ENCODE measurements at regions not wholly inside any gene's neighbourhood (a gene's known extent, or its start where the extent isn't known, plus 50 kb on each side); places are given as distances from the start of the nearest gene placed in this dataset.
A peak's percentile ranks its signal among the peaks of the same experiment; 100 is the strongest.

DNA sequence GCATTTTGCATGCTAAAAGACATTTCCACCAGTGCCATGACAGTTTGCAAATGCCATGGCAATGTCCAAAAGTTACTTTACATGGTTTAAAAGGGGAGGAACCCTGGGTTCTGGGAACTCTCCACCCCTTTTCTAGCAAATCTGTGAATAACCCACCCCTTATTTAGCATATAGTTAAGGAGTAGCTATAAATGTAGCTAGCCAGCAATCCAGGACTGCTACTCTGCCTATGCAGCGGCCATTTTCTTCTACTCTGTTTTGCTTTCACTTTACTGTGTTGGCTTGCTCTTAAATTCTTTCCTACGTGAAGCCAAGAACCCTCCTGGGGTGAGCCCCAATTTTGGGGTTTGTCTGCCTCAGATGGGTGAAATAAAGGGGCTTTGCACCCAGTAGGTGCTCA is 141.0 kb downstream of the PTPN11 start:
- no peak for DNase-seq (ENCODE audit: low read depth in 2 of 3, low spot score in 2 of 3)

DNA sequence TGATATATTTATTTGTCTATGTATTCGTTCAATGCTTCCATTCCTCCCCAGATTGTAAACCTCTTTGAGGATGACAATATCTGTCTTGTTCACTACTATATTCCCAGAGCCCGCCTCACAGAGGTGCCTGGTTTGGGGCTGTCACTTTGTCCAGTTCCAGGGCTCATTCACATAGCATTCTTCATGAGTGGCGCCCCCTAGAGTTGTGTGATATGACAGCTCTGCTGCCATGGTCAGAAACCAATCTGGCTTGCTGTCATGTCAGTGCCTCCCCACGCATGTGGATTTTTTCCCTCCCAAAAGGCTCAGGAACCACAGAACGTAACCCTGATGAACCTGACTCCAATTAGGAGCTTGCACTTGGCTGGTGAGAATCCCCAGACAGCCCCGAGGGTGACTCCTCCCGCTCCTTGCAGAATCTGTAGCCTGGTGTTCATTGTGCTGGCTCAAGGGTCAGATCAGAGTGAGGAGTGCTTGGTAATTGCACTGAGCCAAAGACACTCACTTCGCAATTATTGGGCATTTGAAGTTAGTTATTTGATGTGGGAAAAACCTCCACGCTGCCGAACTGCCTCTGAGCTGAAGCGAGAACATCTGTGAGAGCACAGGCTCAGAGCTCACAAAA is 145.5 kb downstream of the PTPN11 start:
- DNase-seq (ENCODE audit: low read depth in 2 of 3, low spot score in 2 of 3) = no peak

DNA sequence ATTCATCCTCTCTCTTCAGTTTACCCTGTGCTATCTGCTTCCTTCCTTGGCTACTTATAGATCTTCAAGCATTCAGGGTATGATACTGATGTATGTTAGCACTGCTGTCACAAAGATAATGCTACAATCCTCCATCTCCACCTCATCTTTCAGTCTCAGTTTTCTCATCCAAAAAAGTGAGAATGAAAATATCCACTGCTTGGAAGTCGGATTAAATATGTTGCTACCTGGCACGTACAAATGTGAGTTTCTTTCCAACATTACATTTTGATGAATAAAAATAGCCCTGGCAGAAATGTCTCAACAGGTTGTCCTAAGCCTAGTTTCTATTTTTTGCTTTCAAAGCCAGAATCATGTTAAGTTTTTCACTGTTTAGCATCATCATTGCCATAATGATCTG is 149.9 kb downstream of the PTPN11 start:
- no peak for DNase-seq (ENCODE audit: low read depth in 2 of 3, low spot score in 2 of 3)

- DNase-seq (ENCODE audit: low read depth in 2 of 3, low spot score in 2 of 3) = no peak
These were observed 151.3 kb downstream of the PTPN11 start for GRCh38 chr12:112570096-112570495.

- DNase-seq (ENCODE audit: low read depth in 2 of 3, low spot score in 2 of 3) = no peak
These were observed 154.4 kb downstream of the PTPN11 start for GRCh38 chr12:112573141-112573540.

GRCh38 chr12:112574896-112575558 is 156.3 kb downstream of the PTPN11 start:
- no peak for DNase-seq (ENCODE audit: low read depth in 2 of 3, low spot score in 2 of 3)

DNA sequence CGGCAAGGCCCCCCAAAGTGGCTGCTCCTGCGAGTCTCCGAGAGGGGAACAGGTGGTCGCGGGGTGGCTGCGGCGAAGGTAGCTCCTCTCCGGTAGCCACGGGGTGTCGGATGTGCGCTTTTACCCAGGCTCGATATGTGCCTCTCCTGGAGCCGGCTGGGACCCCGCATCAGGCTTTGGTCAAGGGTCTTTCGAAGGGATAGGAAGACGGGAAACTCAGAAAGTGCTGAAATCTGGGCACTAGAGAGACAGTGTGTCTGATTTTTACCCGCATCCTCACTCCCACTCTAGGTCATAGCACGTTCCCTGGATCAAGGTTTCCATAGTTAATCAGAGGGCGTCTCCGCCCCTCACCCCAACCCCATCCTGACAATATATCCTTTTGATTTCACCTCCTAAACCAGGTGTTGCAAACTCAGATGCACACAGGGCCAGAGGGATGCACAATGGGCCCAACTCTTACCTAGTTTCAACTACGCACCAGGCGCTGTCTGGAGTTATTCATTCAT is 156.9 kb downstream of the PTPN11 start:
- no peak for DNase-seq (ENCODE audit: low read depth in 2 of 3, low spot score in 2 of 3)

GRCh38 chr12:112577473-112578329 is 159.0 kb downstream of the PTPN11 start:
- DNase-seq (ENCODE audit: low read depth in 2 of 3, low spot score in 2 of 3) = no peak

GRCh38 chr12:112584266-112584722 is 165.5 kb downstream of the PTPN11 start:
- DNase-seq (ENCODE audit: low read depth in 2 of 3, low spot score in 2 of 3) = no peak

GRCh38 chr12:112586148-112586783 is 167.5 kb downstream of the PTPN11 start:
- no peak for DNase-seq (ENCODE audit: low read depth in 2 of 3, low spot score in 2 of 3)

- no peak for DNase-seq (ENCODE audit: low read depth in 2 of 3, low spot score in 2 of 3)
These were observed 170.5 kb downstream of the PTPN11 start for GRCh38 chr12:112589275-112589674.

GRCh38 chr12:112590281-112590680 is 171.5 kb downstream of the PTPN11 start:
- DNase-seq (ENCODE audit: low read depth in 2 of 3, low spot score in 2 of 3) = no peak

GRCh38 chr12:112591488-112591887 is 172.7 kb downstream of the PTPN11 start:
- DNase-seq (ENCODE audit: low read depth in 2 of 3, low spot score in 2 of 3) = no peak

- DNase-seq (ENCODE audit: low read depth in 2 of 3, low spot score in 2 of 3) = no peak
These were observed 176.7 kb downstream of the PTPN11 start for GRCh38 chr12:112595410-112595809.

- DNase-seq (ENCODE audit: low read depth in 2 of 3, low spot score in 2 of 3) = no peak
These were observed 179.2 kb downstream of the PTPN11 start for GRCh38 chr12:112597986-112598385.

GRCh38 chr12:112598626-112599025 is 179.9 kb downstream of the PTPN11 start:
- peak in 1 of 3 donors; percentile 14 for DNase-seq (ENCODE audit: low read depth in 2 of 3, low spot score in 2 of 3)

DNA sequence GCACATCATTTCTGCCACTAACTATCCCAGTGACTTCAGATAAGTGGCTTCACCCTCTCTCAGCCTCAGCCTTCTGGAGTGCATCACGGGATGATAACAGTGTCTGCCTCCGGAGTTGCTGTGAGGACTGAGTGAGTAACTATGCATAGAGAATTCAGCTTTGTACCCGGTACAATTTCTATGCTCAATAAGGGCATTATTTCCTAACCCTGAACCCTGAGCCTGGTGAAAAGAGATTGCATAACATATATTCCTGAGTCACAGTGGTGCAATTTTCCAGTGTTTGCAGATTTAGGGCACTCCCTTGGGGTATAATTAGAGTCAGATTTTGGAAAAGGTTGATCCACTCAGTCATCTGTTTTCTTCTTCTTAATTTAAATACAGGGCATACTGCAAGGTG is 181.1 kb downstream of the PTPN11 start:
- DNase-seq (ENCODE audit: low read depth in 2 of 3, low spot score in 2 of 3) = no peak

- DNase-seq (ENCODE audit: low read depth in 2 of 3, low spot score in 2 of 3) = no peak
These were observed 183.4 kb downstream of the PTPN11 start for GRCh38 chr12:112602150-112602549.

- no peak for DNase-seq (ENCODE audit: low read depth in 2 of 3, low spot score in 2 of 3)
These were observed 184.8 kb upstream of the RPH3A start for GRCh38 chr12:112606611-112607365.

DNA sequence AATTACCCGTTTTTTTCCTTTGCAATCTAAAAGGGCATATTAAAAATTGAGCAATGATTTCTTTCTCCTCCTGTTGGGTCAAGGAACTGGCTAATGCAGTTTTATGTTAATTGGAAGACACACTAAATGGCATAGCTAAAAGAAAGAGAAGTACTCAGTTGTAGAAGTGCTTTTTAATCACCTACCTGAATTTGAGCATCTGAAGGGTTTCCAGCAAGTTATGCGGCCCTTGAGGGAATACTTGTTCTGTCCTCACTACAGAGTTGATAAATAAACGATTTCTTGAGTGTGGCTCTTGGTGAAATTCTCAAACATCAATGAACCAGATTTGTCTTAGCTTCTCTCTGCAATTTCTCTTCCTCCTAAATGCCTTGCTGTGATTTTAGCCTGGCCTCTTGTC is 184.1 kb upstream of the RPH3A start:
- DNase-seq (ENCODE audit: low read depth in 2 of 3, low spot score in 2 of 3) = no peak

All from hematopoietic multipotent progenitor cell (in vitro differentiated cells).